ENCODE measurements at regions not wholly inside any gene's neighbourhood (a gene's known extent, or its start where the extent isn't known, plus 50 kb on each side); places are given as distances from the start of the nearest gene placed in this dataset.

DNA sequence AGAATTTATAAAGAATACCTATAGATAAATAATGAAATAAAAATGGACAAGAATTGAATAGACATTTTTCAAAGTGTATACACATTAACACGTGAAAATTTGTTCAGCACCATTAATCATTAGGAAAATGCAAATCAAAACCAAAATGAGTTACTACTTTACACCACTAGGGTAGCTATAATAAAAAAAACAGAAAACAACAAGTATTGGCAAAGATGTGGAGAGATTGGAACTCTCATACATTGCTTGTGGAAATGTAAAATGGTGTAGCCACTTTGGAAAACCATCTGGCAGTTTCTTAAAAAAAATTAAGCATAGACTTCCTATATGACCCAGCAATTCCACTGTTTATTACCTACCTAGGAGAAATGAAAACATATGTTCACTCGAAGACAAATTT is 172.8 kb upstream of the P2RY1 start:
- no peak for TF ChIP-seq GATA2 (IDR thresholded peaks at IDR 0.05; ENCODE audit: low read depth, low read length)
- no peak for TF ChIP-seq GATA3 (IDR thresholded peaks at IDR 0.05; ENCODE audit: low read depth, low read length)

Measured in SH-SY5Y (cell line).